ENCODE measurements at regions not wholly inside any gene's neighbourhood (a gene's known extent, or its start where the extent isn't known, plus 50 kb on each side); places are given as distances from the start of the nearest gene placed in this dataset.
A peak's percentile ranks its signal among the peaks of the same experiment; 100 is the strongest.

DNA sequence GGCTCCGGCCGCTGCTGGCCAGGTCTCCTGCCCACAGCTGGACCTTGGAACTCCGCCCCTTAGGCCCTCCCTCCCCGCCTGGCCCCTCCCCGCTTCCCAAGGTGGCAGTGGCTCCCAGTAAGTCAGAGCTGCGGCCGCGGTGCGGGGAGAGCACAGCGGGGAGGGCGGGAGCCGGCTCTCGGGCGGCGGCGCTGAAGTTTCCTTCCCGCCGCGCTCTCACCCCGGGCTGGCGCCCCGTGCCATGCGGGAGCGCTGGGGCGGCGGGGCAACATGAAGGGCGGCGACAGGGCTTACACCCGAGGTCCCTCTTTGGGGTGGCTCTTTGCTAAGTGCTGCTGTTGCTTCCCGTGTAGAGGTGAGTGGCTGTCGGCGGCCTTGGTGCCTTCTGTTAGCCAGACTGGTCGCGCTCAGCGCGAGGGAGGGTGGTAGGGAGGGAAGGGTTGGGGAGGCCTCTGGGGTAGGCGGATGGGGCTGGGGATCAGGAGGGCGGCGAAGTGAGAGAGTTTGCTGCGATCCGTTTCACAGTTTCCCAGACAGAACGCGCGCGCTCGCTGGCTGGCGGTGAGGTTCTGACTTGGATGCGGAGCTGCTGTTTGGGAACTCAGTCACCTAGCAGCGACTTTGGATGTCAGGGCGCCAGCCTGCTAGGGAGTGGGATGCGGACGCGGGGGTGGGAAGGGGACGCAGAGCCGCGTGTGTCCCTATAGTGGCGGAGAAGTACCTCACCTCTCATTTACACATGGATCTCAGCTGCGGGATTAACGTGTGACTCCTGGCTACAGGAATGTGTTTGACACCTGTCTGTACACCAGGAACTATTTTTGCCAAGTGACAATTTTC lies 145.5 kb upstream of the UMPS start:
- Histone ChIP-seq H3K27ac (ENCODE audit: low read depth, low read length, severe bottlenecking) (no peak overlapping the region), H3K4me3 (ENCODE audit: extremely low read depth, insufficient read depth, low read length, poor library complexity, severe bottlenecking) (peak overlapping the region; percentile 53), H3K4me1 (ENCODE audit: control insufficient read depth, insufficient read depth, low read length, poor library complexity, severe bottlenecking) (peaks cover 25% of the 10 kb centered on the region), H3K36me3 (ENCODE audit: control insufficient read depth, insufficient read depth, low read length) (no peaks in the 10 kb centered on the region), H3K9me3 (ENCODE audit: control insufficient read depth, low read length) (no peaks in the 10 kb centered on the region)
- 1 to 2% methylated on average over 33 to 49 of the region's 59 CpGs for WGBS, 2 experiments (ENCODE audit: insufficient coverage in 2 of 2)

DNA sequence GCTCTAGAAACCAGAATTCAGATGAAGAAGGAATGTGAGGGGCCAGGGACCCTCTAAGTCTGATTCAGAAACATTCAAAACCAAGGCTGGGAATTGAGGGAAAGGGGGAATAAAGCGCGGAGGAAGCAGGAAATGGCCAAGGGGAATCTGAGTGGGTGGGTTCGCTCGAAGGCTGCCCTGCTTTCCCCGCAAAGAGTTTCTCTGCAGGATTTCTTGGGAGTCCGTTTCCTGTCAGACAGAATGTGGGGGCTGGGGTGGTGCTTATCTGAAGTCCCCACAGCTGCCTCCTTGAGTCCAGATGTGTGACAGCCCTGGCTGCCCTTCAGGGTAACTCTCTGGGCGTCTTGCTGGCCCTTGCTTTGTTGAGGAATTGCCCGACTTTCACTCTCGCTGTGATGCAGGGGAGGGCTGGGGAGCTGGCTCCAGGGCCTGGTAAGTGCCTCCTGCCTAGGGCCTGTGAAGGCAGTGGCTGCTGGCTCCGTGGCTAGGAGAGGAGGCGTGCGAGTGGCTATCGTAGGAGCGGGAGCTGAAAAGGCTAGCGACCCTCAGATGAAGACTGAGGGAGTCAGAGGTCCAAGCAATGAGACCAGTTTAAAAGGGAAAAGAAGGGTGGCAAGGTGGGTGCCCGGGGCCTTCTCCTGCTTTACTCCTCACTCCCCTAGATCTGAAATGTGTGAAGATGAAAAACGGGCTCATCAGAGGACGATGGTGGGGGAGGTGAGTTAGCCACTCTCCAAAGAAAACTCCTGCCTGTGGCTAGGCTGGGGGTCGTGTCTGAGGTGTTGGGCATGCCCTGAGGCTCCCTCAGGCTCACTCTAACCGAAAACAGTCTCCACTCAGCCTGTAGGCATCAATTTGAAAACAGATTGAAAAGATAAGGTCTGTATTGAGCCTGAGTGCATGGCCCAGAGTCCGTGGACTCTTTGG lies 143.9 kb upstream of the UMPS start:
- Histone ChIP-seq H3K4me1 (ENCODE audit: control insufficient read depth, insufficient read depth, low read length, poor library complexity, severe bottlenecking) (peaks cover 25% of the 10 kb centered on the region), H3K36me3 (ENCODE audit: control insufficient read depth, insufficient read depth, low read length) (no peaks in the 10 kb centered on the region), H3K4me3 (ENCODE audit: extremely low read depth, insufficient read depth, low read length, poor library complexity, severe bottlenecking) (peak overlapping the region; percentile 53), H3K9me3 (ENCODE audit: control insufficient read depth, low read length) (no peaks in the 10 kb centered on the region), H3K27ac (ENCODE audit: low read depth, low read length, severe bottlenecking) (peak overlapping the region; percentile 26)
- WGBS, 2 experiments (ENCODE audit: insufficient coverage in 2 of 2), result 9 to 16% methylated on average over 16 to 19 of the region's 21 CpGs

DNA sequence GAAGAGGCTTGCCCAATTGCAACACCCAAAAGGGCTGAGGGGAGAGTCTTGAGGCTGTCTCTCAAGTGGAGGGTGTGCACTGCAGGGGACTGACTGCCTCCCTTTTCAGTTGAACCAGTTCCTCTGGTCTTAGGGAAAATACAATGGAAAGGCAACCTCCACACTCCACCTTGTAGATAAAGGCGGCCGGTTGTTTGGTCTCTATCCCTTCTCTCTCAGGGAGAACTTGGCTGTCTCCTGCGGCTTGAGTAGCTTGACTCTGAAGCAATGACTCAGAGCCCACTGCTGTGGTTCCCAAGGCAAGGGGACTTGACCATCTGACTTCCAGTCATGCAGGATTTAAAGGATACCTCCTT lies 143.2 kb upstream of the UMPS start:
- Histone ChIP-seq H3K9me3 (ENCODE audit: control insufficient read depth, low read length) (no peaks in the 10 kb centered on the region), H3K36me3 (ENCODE audit: control insufficient read depth, insufficient read depth, low read length) (no peaks in the 10 kb centered on the region), H3K4me1 (ENCODE audit: control insufficient read depth, insufficient read depth, low read length, poor library complexity, severe bottlenecking) (peaks cover 25% of the 10 kb centered on the region), H3K4me3 (ENCODE audit: extremely low read depth, insufficient read depth, low read length, poor library complexity, severe bottlenecking) (peak overlapping the region; percentile 53), H3K27ac (ENCODE audit: low read depth, low read length, severe bottlenecking) (peak overlapping the region; percentile 26)
- WGBS, 2 experiments (ENCODE audit: insufficient coverage in 2 of 2), result 14 to 18% methylated on average over 3 of the region's 3 CpGs

DNA sequence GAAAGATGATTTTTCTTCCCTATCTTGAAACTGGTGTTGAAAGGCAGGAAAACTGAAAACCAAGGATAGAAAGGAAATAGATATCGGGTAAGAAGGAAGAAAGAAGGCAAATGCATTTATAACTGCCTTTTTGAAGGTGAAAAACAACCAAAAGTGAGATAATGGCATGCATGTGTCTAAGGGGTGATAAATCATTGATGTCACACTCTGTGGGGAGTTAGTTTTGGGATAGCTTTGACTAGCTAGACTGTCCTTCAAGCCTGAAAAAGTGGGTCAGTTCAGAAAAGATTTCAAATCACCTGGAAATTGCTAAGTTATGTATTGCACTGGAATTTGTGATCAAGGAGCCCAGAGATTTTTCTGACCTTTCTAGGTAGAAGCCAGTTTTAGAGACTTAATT lies 142.2 kb upstream of the UMPS start:
- Histone ChIP-seq H3K27ac (ENCODE audit: low read depth, low read length, severe bottlenecking) (no peak overlapping the region), H3K9me3 (ENCODE audit: control insufficient read depth, low read length) (no peaks in the 10 kb centered on the region), H3K36me3 (ENCODE audit: control insufficient read depth, insufficient read depth, low read length) (no peaks in the 10 kb centered on the region), H3K4me3 (ENCODE audit: extremely low read depth, insufficient read depth, low read length, poor library complexity, severe bottlenecking) (no peak overlapping the region), H3K4me1 (ENCODE audit: control insufficient read depth, insufficient read depth, low read length, poor library complexity, severe bottlenecking) (peaks cover 29% of the 10 kb centered on the region)
- WGBS, 2 experiments (ENCODE audit: insufficient coverage in 2 of 2), result 85 to 90% methylated on average over 1 of the region's 1 CpG

DNA sequence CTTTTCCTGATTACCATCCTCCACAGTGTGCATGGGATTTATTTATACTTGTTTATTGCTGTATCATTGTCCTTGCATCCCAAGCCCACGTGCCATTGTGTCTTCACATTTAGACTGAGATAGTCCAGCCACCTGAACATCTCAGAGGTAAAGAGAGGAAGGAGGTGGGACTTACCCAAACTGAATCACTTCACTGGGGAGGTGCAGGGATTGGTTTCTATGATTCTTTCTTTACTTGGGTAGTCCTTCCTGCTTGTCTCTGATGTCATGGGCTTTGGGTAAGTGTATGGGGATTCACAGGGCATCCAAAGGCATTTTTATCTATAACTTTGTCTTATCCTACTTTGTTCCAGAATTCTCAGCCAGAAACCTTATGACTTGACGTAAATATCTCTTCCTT lies 141.5 kb upstream of the UMPS start:
- Histone ChIP-seq H3K4me3 (ENCODE audit: extremely low read depth, insufficient read depth, low read length, poor library complexity, severe bottlenecking) (no peak overlapping the region), H3K4me1 (ENCODE audit: control insufficient read depth, insufficient read depth, low read length, poor library complexity, severe bottlenecking) (peaks cover 31% of the 10 kb centered on the region), H3K27ac (ENCODE audit: low read depth, low read length, severe bottlenecking) (no peak overlapping the region), H3K36me3 (ENCODE audit: control insufficient read depth, insufficient read depth, low read length) (no peaks in the 10 kb centered on the region), H3K9me3 (ENCODE audit: control insufficient read depth, low read length) (no peaks in the 10 kb centered on the region)
- WGBS, 2 experiments (ENCODE audit: insufficient coverage in 2 of 2), result 100% methylated on average over 1 of the region's 2 CpGs; no CpG with 5 or more reads in 1 of the 2 experiments

DNA sequence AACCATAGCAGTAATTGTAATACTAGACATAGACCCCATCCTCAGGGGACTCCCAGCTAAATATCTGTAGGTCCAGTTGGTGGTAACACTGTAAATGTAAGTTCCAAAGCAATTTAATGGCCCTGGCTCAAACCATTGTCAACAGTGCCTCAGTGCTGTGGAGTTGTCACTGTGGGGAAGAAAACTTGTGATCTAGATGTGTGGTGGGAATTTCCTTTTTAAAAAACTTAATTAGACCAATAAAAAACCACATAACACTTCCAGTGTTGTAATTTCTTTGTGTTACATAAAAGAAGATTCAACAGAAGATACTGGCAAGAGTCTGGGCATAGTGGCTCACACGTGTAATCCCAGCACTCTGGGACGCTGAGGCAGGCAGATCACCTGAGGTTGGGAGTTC lies 138.6 kb upstream of the UMPS start:
- Histone ChIP-seq H3K36me3 (ENCODE audit: control insufficient read depth, insufficient read depth, low read length) (no peaks in the 10 kb centered on the region), H3K4me1 (ENCODE audit: control insufficient read depth, insufficient read depth, low read length, poor library complexity, severe bottlenecking) (peaks cover 14% of the 10 kb centered on the region), H3K9me3 (ENCODE audit: control insufficient read depth, low read length) (no peaks in the 10 kb centered on the region), H3K27ac (ENCODE audit: low read depth, low read length, severe bottlenecking) (no peak overlapping the region), H3K4me3 (ENCODE audit: extremely low read depth, insufficient read depth, low read length, poor library complexity, severe bottlenecking) (no peak overlapping the region)
- 83 to 100% methylated on average over 1 of the region's 2 CpGs for WGBS, 2 experiments (ENCODE audit: insufficient coverage in 2 of 2)

DNA sequence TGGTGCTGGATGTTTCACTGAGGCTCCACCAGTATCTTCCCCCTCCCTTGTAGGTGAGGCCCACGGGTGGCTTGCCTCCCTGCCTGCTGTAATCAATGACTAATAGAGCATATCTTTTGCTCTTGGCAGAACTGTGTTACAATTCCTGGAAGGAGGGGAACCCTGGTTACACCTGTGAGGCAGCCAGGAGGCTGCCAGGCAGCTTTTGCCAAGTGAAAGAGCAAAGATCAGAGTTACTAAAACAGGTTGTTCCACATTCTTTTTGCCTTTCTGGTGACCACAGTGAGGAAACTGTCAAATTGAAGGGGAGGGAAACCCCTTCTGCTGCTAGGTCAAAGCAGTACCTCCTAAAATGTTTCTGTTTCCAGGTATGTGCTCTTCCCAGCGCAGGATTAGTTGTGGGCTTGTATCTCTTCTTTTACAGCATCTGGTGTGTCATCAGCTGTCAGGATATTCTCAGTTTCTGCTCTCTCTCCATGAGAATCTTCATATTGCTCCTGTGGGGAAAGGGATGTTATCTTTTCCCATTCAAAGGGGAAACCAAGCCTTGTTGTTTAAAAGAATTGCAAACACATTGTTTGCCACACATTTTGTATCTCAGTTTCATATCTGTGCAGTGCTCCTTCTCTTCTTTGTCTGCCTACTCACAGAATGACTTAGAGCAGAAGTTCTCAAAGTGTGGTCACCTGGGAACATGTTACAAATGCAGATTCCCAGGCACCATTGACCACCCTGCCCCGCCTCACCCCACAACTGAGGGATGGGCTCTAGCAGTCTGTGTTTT lies 137.4 kb upstream of the UMPS start:
- Histone ChIP-seq H3K4me1 (ENCODE audit: control insufficient read depth, insufficient read depth, low read length, poor library complexity, severe bottlenecking) (peaks cover 6% of the 10 kb centered on the region), H3K9me3 (ENCODE audit: control insufficient read depth, low read length) (no peaks in the 10 kb centered on the region), H3K4me3 (ENCODE audit: extremely low read depth, insufficient read depth, low read length, poor library complexity, severe bottlenecking) (no peak overlapping the region), H3K36me3 (ENCODE audit: control insufficient read depth, insufficient read depth, low read length) (no peaks in the 10 kb centered on the region), H3K27ac (ENCODE audit: low read depth, low read length, severe bottlenecking) (no peak overlapping the region)
- WGBS, 2 experiments (ENCODE audit: insufficient coverage in 2 of 2), result 83 to 100% methylated on average over 1 of the region's 3 CpGs

DNA sequence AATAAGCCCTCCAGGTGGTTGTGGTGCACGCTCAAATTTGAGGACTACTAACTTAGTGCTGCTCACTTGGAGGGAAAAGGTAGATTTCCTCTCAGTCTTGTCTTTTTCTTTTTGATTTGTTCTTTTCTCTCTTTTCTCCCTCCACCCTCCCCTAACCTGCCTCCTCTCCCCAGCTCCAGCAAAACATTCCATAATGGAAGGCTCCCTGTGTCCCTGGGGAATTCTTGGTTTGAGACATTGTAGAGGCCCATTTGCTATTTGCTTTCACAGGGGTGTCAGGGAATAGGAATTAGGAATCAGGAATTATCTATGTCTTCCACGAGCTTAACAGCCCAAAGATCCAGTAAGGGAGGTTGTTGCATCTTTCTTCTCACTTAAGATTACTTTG lies 136.8 kb upstream of the UMPS start:
- Histone ChIP-seq H3K4me1 (ENCODE audit: control insufficient read depth, insufficient read depth, low read length, poor library complexity, severe bottlenecking) (peaks cover 6% of the 10 kb centered on the region), H3K27ac (ENCODE audit: low read depth, low read length, severe bottlenecking) (no peak overlapping the region), H3K4me3 (ENCODE audit: extremely low read depth, insufficient read depth, low read length, poor library complexity, severe bottlenecking) (no peak overlapping the region), H3K36me3 (ENCODE audit: control insufficient read depth, insufficient read depth, low read length) (no peaks in the 10 kb centered on the region), H3K9me3 (ENCODE audit: control insufficient read depth, low read length) (no peaks in the 10 kb centered on the region)
- WGBS, 2 experiments (ENCODE audit: insufficient coverage in 2 of 2), result 86% methylated on average over 1 of the region's 2 CpGs

DNA sequence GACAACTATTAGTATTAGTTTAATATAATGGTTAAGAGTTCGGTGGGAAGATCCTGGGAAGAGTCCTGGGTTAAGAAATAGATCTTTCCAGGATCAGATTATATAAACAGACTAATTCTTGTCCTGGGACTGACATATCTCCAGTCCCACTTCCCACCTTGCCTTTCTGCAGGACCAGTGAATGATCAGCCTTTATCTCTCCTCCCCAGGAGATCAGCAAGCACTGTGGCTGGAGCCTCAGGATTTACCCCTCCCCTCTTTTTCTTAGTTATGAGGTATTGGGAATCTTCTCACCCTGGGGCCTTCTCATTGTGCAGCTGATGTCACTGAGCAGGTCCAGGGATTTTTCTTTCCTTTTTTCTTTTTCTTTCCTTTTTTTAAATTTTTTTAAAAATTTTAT lies 135.7 kb upstream of the UMPS start:
- no CpG with 5 or more reads among the region's 1 CpG for WGBS, 2 experiments (ENCODE audit: insufficient coverage in 2 of 2)
- H3K9me3 ChIP-seq (ENCODE audit: control insufficient read depth, low read length), result no peaks in the 10 kb centered on the region
- no peak overlapping the region for H3K27ac ChIP-seq (ENCODE audit: low read depth, low read length, severe bottlenecking)
- H3K36me3 ChIP-seq (ENCODE audit: control insufficient read depth, insufficient read depth, low read length), result no peaks in the 10 kb centered on the region
- H3K4me1 ChIP-seq (ENCODE audit: control insufficient read depth, insufficient read depth, low read length, poor library complexity, severe bottlenecking), result peaks cover 7% of the 10 kb centered on the region
- H3K4me3 ChIP-seq (ENCODE audit: extremely low read depth, insufficient read depth, low read length, poor library complexity, severe bottlenecking), result no peak overlapping the region

DNA sequence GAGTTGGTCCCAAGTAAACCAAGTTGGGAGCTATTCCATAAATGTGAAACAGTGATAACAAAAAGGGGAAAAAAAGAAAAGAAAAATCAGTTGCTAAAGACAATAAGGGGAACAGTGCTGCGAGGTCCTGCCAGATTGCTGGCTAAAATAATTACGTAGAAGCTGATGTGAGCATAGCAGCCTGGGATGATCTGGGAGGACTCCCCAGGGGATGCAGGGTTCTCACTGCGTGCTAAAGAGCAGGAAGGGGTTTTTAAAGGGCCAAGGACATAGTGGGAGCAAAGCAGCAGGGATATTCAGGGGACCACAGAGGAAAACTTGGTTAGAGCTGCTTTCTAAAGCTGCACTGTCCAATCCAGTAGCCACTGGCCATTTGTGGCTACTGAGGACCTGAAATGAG lies 133.0 kb upstream of the UMPS start:
- Histone ChIP-seq H3K27ac (ENCODE audit: low read depth, low read length, severe bottlenecking) (no peak overlapping the region), H3K9me3 (ENCODE audit: control insufficient read depth, low read length) (no peaks in the 10 kb centered on the region), H3K36me3 (ENCODE audit: control insufficient read depth, insufficient read depth, low read length) (no peaks in the 10 kb centered on the region), H3K4me3 (ENCODE audit: extremely low read depth, insufficient read depth, low read length, poor library complexity, severe bottlenecking) (no peak overlapping the region), H3K4me1 (ENCODE audit: control insufficient read depth, insufficient read depth, low read length, poor library complexity, severe bottlenecking) (peaks cover 14% of the 10 kb centered on the region)
- 78% methylated on average over 3 of the region's 3 CpGs for WGBS, 2 experiments (ENCODE audit: insufficient coverage in 2 of 2)

Measured in mesodermal cell (in vitro differentiated cells).